GM12878 (cell line): ENCODE measurements at regions not wholly inside any gene's neighbourhood (a gene's known extent, or its start where the extent isn't known, plus 50 kb on each side); places are given as distances from the start of the nearest gene placed in this dataset.

Source experiments
- ATAC-seq: fragments of 200-7000 bp; cut with Tn5 transposase; 3 replicates; pipeline ENCODE4 v1.9.1; 2020; ENCODE audit warnings: mild to moderate bottlenecking, moderate library complexity
- BruUV-seq: library from RNA; stranded (reverse); fragments of 400-500 nt; replicated peaks from 2 replicates; lab custom pipeline; 2021; lab: Mats Ljungman, UMichigan
- CTCF ChIA-PET: fragments of 300-600 bp; sonication (Branson Sonifier 250); formaldehyde crosslinking; extraction: SDS; loops from one replicate; lab custom pipeline; 2021; ENCODE audit warnings: inconsistent platforms; lab: Yijun Ruan, JAX
- POLR2A ChIA-PET: fragments of 350-600 bp; formaldehyde crosslinking; extraction: SDS; loops from one replicate; lab custom pipeline; 2021; ENCODE audit warnings: inconsistent platforms; lab: Charles Lee
- RAD21 ChIA-PET: fragments of 300-600 bp; sonication (Branson Sonifier 250); formaldehyde crosslinking; loops from one replicate; lab custom pipeline; 2023; ENCODE audit warnings: antibody characterized with exemption; ENCODE audit not compliant: unreplicated experiment; lab: Charles Lee
- SMC1A ChIA-PET: fragments of 300-600 bp; sonication (Branson Sonifier 250); formaldehyde crosslinking; loops from one replicate; lab custom pipeline; 2023; ENCODE audit not compliant: unreplicated experiment, uncharacterized antibody; lab: Charles Lee
- DNase-seq: peaks from one replicate; pipeline ENCODE4 v3.0.0-alpha.2; 2011; ENCODE audit warnings: low read depth, low spot score
- FAIRE-seq: peaks from 3 replicates; lab custom pipeline; 2011; peaks lifted over from hg19 to GRCh38; lab: Jason Lieb, UNC
- H2AFZ ChIP-seq: 2 replicates; pipeline ENCODE4 v1.6.0; 2011; ENCODE audit warnings: low read depth, low read length, control low read depth; ENCODE audit not compliant: control insufficient read depth
- H3K27ac ChIP-seq: 2 replicates; pipeline ENCODE4 v1.5.1; 2011; ENCODE audit warnings: control low read depth; ENCODE audit not compliant: control insufficient read depth, insufficient read depth
- H3K27me3 ChIP-seq, 2 experiments: replicated peaks in 1 of 2; 2 replicates each; pipeline versions ENCODE4 v1.6.0 to v1.6.1; 2011; ENCODE audit warnings: low read length in 1 of 2; ENCODE audit not compliant: control insufficient read depth in 2 of 2, insufficient read depth in 2 of 2
- H3K36me3 ChIP-seq, 2 experiments: 2 replicates each; pipeline ENCODE4 v1.5.1; 2011; ENCODE audit warnings: low read length in 1 of 2; ENCODE audit not compliant: control insufficient read depth in 2 of 2, insufficient read depth in 2 of 2
- H3K4me1 ChIP-seq: 2 replicates; pipeline ENCODE4 v1.6.1; 2011; ENCODE audit warnings: mild to moderate bottlenecking, low read length, moderate library complexity, mixed read lengths; ENCODE audit not compliant: control insufficient read depth, insufficient read depth
- H3K4me2 ChIP-seq: 2 replicates; pipeline ENCODE4 v1.6.0; 2011; ENCODE audit warnings: control low read depth; ENCODE audit not compliant: control insufficient read depth, insufficient read depth
- H3K4me3 ChIP-seq: fragments of 200-600 bp; sonication (generic); 2 replicates; pipeline ENCODE4 v1.5.1; 2016
- H3K79me2 ChIP-seq: 2 replicates; pipeline ENCODE4 v1.6.0; 2011; ENCODE audit warnings: low read length; ENCODE audit not compliant: control insufficient read depth, insufficient read depth
- H3K9ac ChIP-seq: 2 replicates; pipeline ENCODE4 v1.8.0; 2011; ENCODE audit warnings: low read length, control low read depth, mixed read lengths; ENCODE audit not compliant: control insufficient read depth, insufficient read depth
- H3K9me3 ChIP-seq: replicated peaks from 3 replicates; pipeline ENCODE4 v1.5.1; 2011; ENCODE audit warnings: mild to moderate bottlenecking, low read length; ENCODE audit not compliant: control insufficient read depth, insufficient read depth
- H4K20me1 ChIP-seq: 2 replicates; pipeline ENCODE4 v1.6.0; 2011; ENCODE audit not compliant: control insufficient read depth, insufficient read depth
- BACH1 ChIP-seq: fragments of 450-650 bp; IDR thresholded peaks from 2 replicates; pipeline ENCODE4 v1.6.1; 2017; ENCODE audit warnings: mild to moderate bottlenecking, borderline replicate concordance
- BCL11A ChIP-seq: IDR thresholded peaks from 2 replicates; pipeline ENCODE4 v1.6.1; 2011; ENCODE audit warnings: low read depth, low read length
- BRCA1 ChIP-seq: IDR thresholded peaks from 2 replicates; pipeline ENCODE4 v1.6.1; 2011; ENCODE audit warnings: low read depth, low read length, improper control_type of control experiment
- CBX5 ChIP-seq: sonication (generic); IDR thresholded peaks from 2 replicates; pipeline ENCODE4 v1.6.1; 2016; ENCODE audit warnings: low read depth, moderate library complexity, mild to moderate bottlenecking, inconsistent platforms
- CEBPZ ChIP-seq: fragments of 150-350 bp; IDR thresholded peaks from 2 replicates; pipeline ENCODE4 v1.6.1; 2016; ENCODE audit warnings: low read depth, low read length
- E2F8 ChIP-seq: fragments of 450-650 bp; IDR thresholded peaks from 2 replicates; pipeline ENCODE4 v1.6.1; 2018; ENCODE audit warnings: mild to moderate bottlenecking, low read depth, moderate library complexity; ENCODE audit not compliant: partially characterized antibody
- ESRRA ChIP-seq: IDR thresholded peaks from 2 replicates; pipeline ENCODE4 v1.6.1; 2012; ENCODE audit warnings: mild to moderate bottlenecking, low read length, improper control_type of control experiment
- IKZF2 ChIP-seq, 2 experiments: fragments of 450-650 bp; IDR thresholded peaks; 2 replicates each; pipeline ENCODE4 v1.6.1; 2017; ENCODE audit warnings: mild to moderate bottlenecking in 2 of 2, moderate library complexity in 2 of 2
- MYC ChIP-seq: IDR thresholded peaks from 2 replicates; pipeline ENCODE4 v1.6.1; 2011; ENCODE audit warnings: mild to moderate bottlenecking, low read length, moderate library complexity, inconsistent platforms; ENCODE audit not compliant: insufficient read depth, insufficient replicate concordance, insufficient read length, severe bottlenecking
- POLR2AphosphoS5 ChIP-seq: IDR thresholded peaks from 2 replicates; pipeline ENCODE4 v1.6.1; 2011; ENCODE audit warnings: mild to moderate bottlenecking, low read length, inconsistent platforms
- SUPT20H ChIP-seq: IDR thresholded peaks from 2 replicates; pipeline ENCODE4 v1.6.1; 2011; ENCODE audit warnings: low read depth, mild to moderate bottlenecking, low read length, moderate library complexity, borderline replicate concordance; ENCODE audit not compliant: control insufficient read depth
- TCF12 ChIP-seq: IDR thresholded peaks from 2 replicates; pipeline ENCODE4 v1.6.1; 2011; ENCODE audit warnings: low read depth, mild to moderate bottlenecking, low read length
- USF1 ChIP-seq: IDR thresholded peaks from 2 replicates; pipeline ENCODE4 v1.6.1; 2011; ENCODE audit warnings: borderline replicate concordance, low read depth, mild to moderate bottlenecking, moderate library complexity, mixed read lengths, low read length; ENCODE audit not compliant: insufficient read depth; ENCODE audit errors: extremely low read length
- YY1 ChIP-seq: IDR thresholded peaks from 2 replicates; pipeline ENCODE4 v1.6.1; 2011; ENCODE audit warnings: low read depth, mild to moderate bottlenecking, low read length
- ZBTB33 ChIP-seq: fragments of 450-650 bp; IDR thresholded peaks from 2 replicates; pipeline ENCODE4 v1.6.1; 2017; ENCODE audit warnings: mild to moderate bottlenecking
- ZNF384 ChIP-seq: IDR thresholded peaks from 2 replicates; pipeline ENCODE4 v1.6.1; 2012; ENCODE audit warnings: low read depth, mild to moderate bottlenecking, low read length, improper control_type of control experiment, borderline replicate concordance
- in situ Hi-C: fragments of 300-500 bp; cut with MboI; formaldehyde crosslinking; loops from 9 replicates; pipeline ENCODE4 v1.14.3; 2018; ENCODE audit warnings: mixed read lengths
- intact Hi-C: fragments of 100-400 bp; cut with micrococcal nuclease; formaldehyde crosslinking; loops from one replicate; pipeline ENCODE4 v1.14.2; 2022; ENCODE audit not compliant: unreplicated experiment

- CTCF ChIA-PET, result interaction anchor here (1.2 kb wide), 1 partner anchor 11 kb away, joined by 4 read pairs; no protein-coding TSS in a partner anchor
- SMC1A ChIA-PET, result interaction anchor here (0.7 to 1.9 kb wide), 7 partner anchors 10 to 307 kb away, joined by 3 to 10 read pairs (median 3); no protein-coding TSS in a partner anchor
- no peaks in the 10 kb centered on the region for H3K36me3 ChIP-seq
- no TSS peak for BruUV-seq
- H3K4me1 ChIP-seq, result no peaks in the 10 kb centered on the region
- no peaks in the 10 kb centered on the region for H3K27me3 ChIP-seq
- H3K9ac ChIP-seq, result no peak overlapping the region
- no peak for DNase-seq
- POLR2A ChIA-PET, result no interaction called here
- RAD21 ChIA-PET, result interaction anchor here (0.8 to 1.0 kb wide), 3 partner anchors 10 to 17 kb away, joined by 3 read pairs; no protein-coding TSS in a partner anchor
- no peak for FAIRE-seq
- no peak overlapping the region for H3K4me2 ChIP-seq
- H3K27ac ChIP-seq, result no peak overlapping the region
- H2AFZ ChIP-seq, result no peak overlapping the region
- ATAC-seq, result peak; percentile 50
- in situ Hi-C loops, result no loop called here
- intact Hi-C loops, result no loop called here
- H3K4me3 ChIP-seq, result no peak overlapping the region
- H3K9me3 ChIP-seq, result no peaks in the 10 kb centered on the region
- no peaks in the 10 kb centered on the region for H4K20me1 ChIP-seq
- H3K79me2 ChIP-seq, result no peaks in the 10 kb centered on the region
- no peak for TF ChIP-seq CBX5
- no peak for TF ChIP-seq BACH1
- no peak for TF ChIP-seq IKZF2 (IDR thresholded peaks at IDR 0.05)
- no peak for TF ChIP-seq ESRRA
- TF ChIP-seq BCL11A, result no peak
- no peak for TF ChIP-seq ZNF384
- TF ChIP-seq SUPT20H, result no peak
- TF ChIP-seq YY1, result no peak
- no peak for TF ChIP-seq TCF12
- TF ChIP-seq ZBTB33, result no peak
- no peak for TF ChIP-seq BRCA1
- no peak for TF ChIP-seq POLR2AphosphoS5
- no peak for TF ChIP-seq USF1
- TF ChIP-seq E2F8, result no peak
- TF ChIP-seq CEBPZ, result no peak
- no peak for TF ChIP-seq MYC
Measured at GRCh38 chr12:38601949-38602348, 285.4 kb downstream of the ALG10B start.
